GM12878 (cell line): ENCODE measurements at regions not wholly inside any gene's neighbourhood (a gene's known extent, or its start where the extent isn't known, plus 50 kb on each side); places are given as distances from the start of the nearest gene placed in this dataset.

Experiments
- ATAC-seq: fragments of 200-7000 bp; cut with Tn5 transposase; 3 replicates; pipeline ENCODE4 v1.9.1; 2020; ENCODE audit warnings: mild to moderate bottlenecking, moderate library complexity
- BruUV-seq: library from RNA; stranded (reverse); fragments of 400-500 nt; replicated peaks from 2 replicates; lab custom pipeline; 2021; lab: Mats Ljungman, UMichigan
- CTCF ChIA-PET: fragments of 300-600 bp; sonication (Branson Sonifier 250); formaldehyde crosslinking; extraction: SDS; loops from one replicate; lab custom pipeline; 2021; ENCODE audit warnings: inconsistent platforms; lab: Yijun Ruan, JAX
- POLR2A ChIA-PET: fragments of 350-600 bp; formaldehyde crosslinking; extraction: SDS; loops from one replicate; lab custom pipeline; 2021; ENCODE audit warnings: inconsistent platforms; lab: Charles Lee
- RAD21 ChIA-PET: fragments of 300-600 bp; sonication (Branson Sonifier 250); formaldehyde crosslinking; loops from one replicate; lab custom pipeline; 2023; ENCODE audit warnings: antibody characterized with exemption; ENCODE audit not compliant: unreplicated experiment; lab: Charles Lee
- SMC1A ChIA-PET: fragments of 300-600 bp; sonication (Branson Sonifier 250); formaldehyde crosslinking; loops from one replicate; lab custom pipeline; 2023; ENCODE audit not compliant: unreplicated experiment, uncharacterized antibody; lab: Charles Lee
- DNase-seq: peaks from one replicate; pipeline ENCODE4 v3.0.0-alpha.2; 2011; ENCODE audit warnings: low read depth, low spot score
- FAIRE-seq: peaks from 3 replicates; lab custom pipeline; 2011; peaks lifted over from hg19 to GRCh38; lab: Jason Lieb, UNC
- H2AFZ ChIP-seq: 2 replicates; pipeline ENCODE4 v1.6.0; 2011; ENCODE audit warnings: low read depth, low read length, control low read depth; ENCODE audit not compliant: control insufficient read depth
- H3K27ac ChIP-seq: 2 replicates; pipeline ENCODE4 v1.5.1; 2011; ENCODE audit warnings: control low read depth; ENCODE audit not compliant: control insufficient read depth, insufficient read depth
- H3K27me3 ChIP-seq, 2 experiments: replicated peaks in 1 of 2; 2 replicates each; pipeline versions ENCODE4 v1.6.0 to v1.6.1; 2011; ENCODE audit warnings: low read length in 1 of 2; ENCODE audit not compliant: control insufficient read depth in 2 of 2, insufficient read depth in 2 of 2
- H3K36me3 ChIP-seq, 2 experiments: 2 replicates each; pipeline ENCODE4 v1.5.1; 2011; ENCODE audit warnings: low read length in 1 of 2; ENCODE audit not compliant: control insufficient read depth in 2 of 2, insufficient read depth in 2 of 2
- H3K4me1 ChIP-seq: 2 replicates; pipeline ENCODE4 v1.6.1; 2011; ENCODE audit warnings: mild to moderate bottlenecking, low read length, moderate library complexity, mixed read lengths; ENCODE audit not compliant: control insufficient read depth, insufficient read depth
- H3K4me2 ChIP-seq: 2 replicates; pipeline ENCODE4 v1.6.0; 2011; ENCODE audit warnings: control low read depth; ENCODE audit not compliant: control insufficient read depth, insufficient read depth
- H3K4me3 ChIP-seq: fragments of 200-600 bp; sonication (generic); 2 replicates; pipeline ENCODE4 v1.5.1; 2016
- H3K79me2 ChIP-seq: 2 replicates; pipeline ENCODE4 v1.6.0; 2011; ENCODE audit warnings: low read length; ENCODE audit not compliant: control insufficient read depth, insufficient read depth
- H3K9ac ChIP-seq: 2 replicates; pipeline ENCODE4 v1.8.0; 2011; ENCODE audit warnings: low read length, control low read depth, mixed read lengths; ENCODE audit not compliant: control insufficient read depth, insufficient read depth
- H3K9me3 ChIP-seq: replicated peaks from 3 replicates; pipeline ENCODE4 v1.5.1; 2011; ENCODE audit warnings: mild to moderate bottlenecking, low read length; ENCODE audit not compliant: control insufficient read depth, insufficient read depth
- H4K20me1 ChIP-seq: 2 replicates; pipeline ENCODE4 v1.6.0; 2011; ENCODE audit not compliant: control insufficient read depth, insufficient read depth
- BHLHE40 ChIP-seq, 2 experiments: fragments of 450-650 bp in 1 of 2; IDR thresholded peaks; 2 replicates each; pipeline ENCODE4 v1.6.1; 2011 to 2017; ENCODE audit warnings: low read depth in 2 of 2, borderline replicate concordance in 1 of 2, improper control_type of control experiment in 1 of 2, low read length in 1 of 2, mild to moderate bottlenecking in 1 of 2
- MTA2 ChIP-seq: fragments of 450-650 bp; IDR thresholded peaks from 2 replicates; pipeline ENCODE4 v1.6.1; 2016; ENCODE audit warnings: low read depth, mild to moderate bottlenecking, moderate library complexity
- NR2C2 ChIP-seq: IDR thresholded peaks from 2 replicates; pipeline ENCODE4 v1.6.1; 2011; ENCODE audit warnings: borderline replicate concordance, low read depth; ENCODE audit not compliant: control insufficient read depth, insufficient read length
- RCOR1 ChIP-seq: conservative IDR thresholded peaks from 2 replicates; pipeline ENCODE4 v1.6.1; 2012; ENCODE audit warnings: low read depth, low read length, improper control_type of control experiment
- WGBS: methylation state at CpG from one replicate; pipeline ENCODE4 v1.1.6; 2016; ENCODE audit warnings: low lambda C conversion rate; ENCODE audit not compliant: insufficient replicate concordance, insufficient coverage; ENCODE audit errors: missing lambda C conversion rate; 5-methylcytosine and 5-hydroxymethylcytosine counted together
- in situ Hi-C: fragments of 300-500 bp; cut with MboI; formaldehyde crosslinking; loops from 9 replicates; pipeline ENCODE4 v1.14.3; 2018; ENCODE audit warnings: mixed read lengths
- intact Hi-C: fragments of 100-400 bp; cut with micrococcal nuclease; formaldehyde crosslinking; loops from one replicate; pipeline ENCODE4 v1.14.2; 2022; ENCODE audit not compliant: unreplicated experiment
- TF ChIP-seq, protein P1 (sequence below): IDR thresholded peaks from 2 replicates; pipeline ENCODE4 v1.6.1; 2012; ENCODE audit warnings: improper control_type of control experiment, low read depth, low read length; ENCODE audit not compliant: insufficient replicate concordance
- TF ChIP-seq, protein P2 (sequence below): IDR thresholded peaks from 2 replicates; pipeline ENCODE4 v1.6.1; 2011; ENCODE audit warnings: mild to moderate bottlenecking, low read depth, low read length, moderate library complexity; ENCODE audit not compliant: insufficient replicate concordance
- TF ChIP-seq, protein P3 (sequence below): fragments of 450-650 bp; IDR thresholded peaks from 2 replicates; pipeline ENCODE4 v1.6.1; 2017; ENCODE audit warnings: low read depth, mild to moderate bottlenecking, moderate library complexity

DNA sequence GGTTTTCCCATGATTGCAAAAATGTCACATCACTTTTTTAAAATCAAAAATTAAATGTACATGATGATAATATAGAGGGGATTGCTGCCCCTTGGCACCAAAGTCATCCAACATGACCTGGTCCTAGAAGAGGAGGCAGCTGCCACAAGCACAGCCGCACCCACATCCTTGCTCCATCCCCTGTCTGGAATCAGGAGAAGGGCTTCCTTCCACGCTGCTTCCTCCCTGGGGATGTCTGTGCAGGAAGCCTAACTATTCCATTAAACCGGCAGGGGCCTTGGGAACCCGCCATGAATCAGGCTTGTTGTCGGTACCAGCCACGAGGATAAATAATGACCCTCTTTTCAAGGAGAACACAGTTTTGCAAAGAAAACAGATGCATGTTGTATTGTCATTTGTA, 68.7 kb upstream of the AJAP1 start (continued):
- TF ChIP-seq, protein P1, sequence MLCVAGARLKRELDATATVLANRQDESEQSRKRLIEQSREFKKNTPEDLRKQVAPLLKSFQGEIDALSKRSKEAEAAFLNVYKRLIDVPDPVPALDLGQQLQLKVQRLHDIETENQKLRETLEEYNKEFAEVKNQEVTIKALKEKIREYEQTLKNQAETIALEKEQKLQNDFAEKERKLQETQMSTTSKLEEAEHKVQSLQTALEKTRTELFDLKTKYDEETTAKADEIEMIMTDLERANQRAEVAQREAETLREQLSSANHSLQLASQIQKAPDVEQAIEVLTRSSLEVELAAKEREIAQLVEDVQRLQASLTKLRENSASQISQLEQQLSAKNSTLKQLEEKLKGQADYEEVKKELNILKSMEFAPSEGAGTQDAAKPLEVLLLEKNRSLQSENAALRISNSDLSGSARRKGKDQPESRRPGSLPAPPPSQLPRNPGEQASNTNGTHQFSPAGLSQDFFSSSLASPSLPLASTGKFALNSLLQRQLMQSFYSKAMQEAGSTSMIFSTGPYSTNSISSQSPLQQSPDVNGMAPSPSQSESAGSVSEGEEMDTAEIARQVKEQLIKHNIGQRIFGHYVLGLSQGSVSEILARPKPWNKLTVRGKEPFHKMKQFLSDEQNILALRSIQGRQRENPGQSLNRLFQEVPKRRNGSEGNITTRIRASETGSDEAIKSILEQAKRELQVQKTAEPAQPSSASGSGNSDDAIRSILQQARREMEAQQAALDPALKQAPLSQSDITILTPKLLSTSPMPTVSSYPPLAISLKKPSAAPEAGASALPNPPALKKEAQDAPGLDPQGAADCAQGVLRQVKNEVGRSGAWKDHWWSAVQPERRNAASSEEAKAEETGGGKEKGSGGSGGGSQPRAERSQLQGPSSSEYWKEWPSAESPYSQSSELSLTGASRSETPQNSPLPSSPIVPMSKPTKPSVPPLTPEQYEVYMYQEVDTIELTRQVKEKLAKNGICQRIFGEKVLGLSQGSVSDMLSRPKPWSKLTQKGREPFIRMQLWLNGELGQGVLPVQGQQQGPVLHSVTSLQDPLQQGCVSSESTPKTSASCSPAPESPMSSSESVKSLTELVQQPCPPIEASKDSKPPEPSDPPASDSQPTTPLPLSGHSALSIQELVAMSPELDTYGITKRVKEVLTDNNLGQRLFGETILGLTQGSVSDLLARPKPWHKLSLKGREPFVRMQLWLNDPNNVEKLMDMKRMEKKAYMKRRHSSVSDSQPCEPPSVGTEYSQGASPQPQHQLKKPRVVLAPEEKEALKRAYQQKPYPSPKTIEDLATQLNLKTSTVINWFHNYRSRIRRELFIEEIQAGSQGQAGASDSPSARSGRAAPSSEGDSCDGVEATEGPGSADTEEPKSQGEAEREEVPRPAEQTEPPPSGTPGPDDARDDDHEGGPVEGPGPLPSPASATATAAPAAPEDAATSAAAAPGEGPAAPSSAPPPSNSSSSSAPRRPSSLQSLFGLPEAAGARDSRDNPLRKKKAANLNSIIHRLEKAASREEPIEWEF, result no peak
- no peak for TF ChIP-seq BHLHE40 (IDR thresholded peaks at IDR 0.05; ENCODE audit: borderline replicate concordance in 1 of 2, low read depth in 2 of 2, low read length in 1 of 2)

DNA sequence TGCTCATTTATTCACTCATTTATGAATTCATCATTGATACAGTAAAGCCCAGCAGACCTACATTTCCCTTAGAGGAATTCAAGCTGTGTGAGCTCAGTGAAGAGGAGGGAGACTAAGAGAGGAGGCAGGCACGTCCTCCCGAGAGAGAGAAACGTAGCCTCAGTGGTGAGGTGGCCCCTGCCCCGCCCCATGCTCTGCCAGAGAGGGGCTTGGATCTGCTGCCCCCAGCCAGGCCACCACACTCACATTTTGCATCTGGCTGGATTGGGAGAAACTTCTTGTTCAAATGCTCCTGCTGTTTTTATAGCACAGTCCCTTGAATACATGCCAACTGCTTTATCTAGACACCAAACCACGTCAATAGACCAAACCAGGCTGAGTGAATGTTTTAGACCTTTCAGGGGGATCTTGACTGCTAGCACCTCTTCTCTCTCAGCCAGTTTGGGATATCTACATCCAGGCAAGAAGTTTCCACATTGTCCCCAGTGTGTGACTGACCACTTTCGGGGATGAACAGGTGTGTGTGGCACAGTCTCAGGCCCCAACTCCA, 67.7 kb upstream of the AJAP1 start:
- H3K4me1 ChIP-seq, result no peaks in the 10 kb centered on the region
- no peak for TF ChIP-seq NR2C2
- TF ChIP-seq, protein P2, sequence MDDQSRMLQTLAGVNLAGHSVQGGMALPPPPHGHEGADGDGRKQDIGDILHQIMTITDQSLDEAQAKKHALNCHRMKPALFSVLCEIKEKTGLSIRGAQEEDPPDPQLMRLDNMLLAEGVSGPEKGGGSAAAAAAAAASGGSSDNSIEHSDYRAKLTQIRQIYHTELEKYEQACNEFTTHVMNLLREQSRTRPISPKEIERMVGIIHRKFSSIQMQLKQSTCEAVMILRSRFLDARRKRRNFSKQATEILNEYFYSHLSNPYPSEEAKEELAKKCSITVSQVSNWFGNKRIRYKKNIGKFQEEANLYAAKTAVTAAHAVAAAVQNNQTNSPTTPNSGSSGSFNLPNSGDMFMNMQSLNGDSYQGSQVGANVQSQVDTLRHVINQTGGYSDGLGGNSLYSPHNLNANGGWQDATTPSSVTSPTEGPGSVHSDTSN, result no peak
- TF ChIP-seq, protein P3, sequence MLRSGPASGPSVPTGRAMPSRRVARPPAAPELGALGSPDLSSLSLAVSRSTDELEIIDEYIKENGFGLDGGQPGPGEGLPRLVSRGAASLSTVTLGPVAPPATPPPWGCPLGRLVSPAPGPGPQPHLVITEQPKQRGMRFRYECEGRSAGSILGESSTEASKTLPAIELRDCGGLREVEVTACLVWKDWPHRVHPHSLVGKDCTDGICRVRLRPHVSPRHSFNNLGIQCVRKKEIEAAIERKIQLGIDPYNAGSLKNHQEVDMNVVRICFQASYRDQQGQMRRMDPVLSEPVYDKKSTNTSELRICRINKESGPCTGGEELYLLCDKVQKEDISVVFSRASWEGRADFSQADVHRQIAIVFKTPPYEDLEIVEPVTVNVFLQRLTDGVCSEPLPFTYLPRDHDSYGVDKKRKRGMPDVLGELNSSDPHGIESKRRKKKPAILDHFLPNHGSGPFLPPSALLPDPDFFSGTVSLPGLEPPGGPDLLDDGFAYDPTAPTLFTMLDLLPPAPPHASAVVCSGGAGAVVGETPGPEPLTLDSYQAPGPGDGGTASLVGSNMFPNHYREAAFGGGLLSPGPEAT, result no peak
- no peak for TF ChIP-seq RCOR1
- no peak for TF ChIP-seq MTA2
- in situ Hi-C loops (no loop called here), intact Hi-C loops (no loop called here)
- ChIA-PET RAD21 (no interaction called here), POLR2A (no interaction called here), SMC1A (no interaction called here), CTCF (no interaction called here)
- H3K9ac ChIP-seq, result no peak overlapping the region
- no peak overlapping the region for H3K27ac ChIP-seq
- H3K4me3 ChIP-seq, result no peak overlapping the region
- no peak overlapping the region for H2AFZ ChIP-seq
- H3K4me2 ChIP-seq, result no peak overlapping the region
- no peak for DNase-seq
- H4K20me1 ChIP-seq, result no peaks in the 10 kb centered on the region
- no peaks in the 10 kb centered on the region for H3K36me3 ChIP-seq
- ATAC-seq, result no peak
- no peaks in the 10 kb centered on the region for H3K9me3 ChIP-seq
- no peaks in the 10 kb centered on the region for H3K79me2 ChIP-seq
- FAIRE-seq, result no peak
- BruUV-seq, result no TSS peak
- no peaks in the 10 kb centered on the region for H3K27me3 ChIP-seq
- 3% methylated on average over 6 of the region's 6 CpGs for WGBS
